COLO829 (cell line): ENCODE measurements at regions not wholly inside any gene's neighbourhood (a gene's known extent, or its start where the extent isn't known, plus 50 kb on each side); places are given as distances from the start of the nearest gene placed in this dataset.
A peak's percentile ranks its signal among the peaks of the same experiment; 100 is the strongest.

Experiments used
- DNase-seq: peaks from one replicate; pipeline ENCODE4 v3.0.0; 2012; ENCODE audit warnings: low spot score

DNA sequence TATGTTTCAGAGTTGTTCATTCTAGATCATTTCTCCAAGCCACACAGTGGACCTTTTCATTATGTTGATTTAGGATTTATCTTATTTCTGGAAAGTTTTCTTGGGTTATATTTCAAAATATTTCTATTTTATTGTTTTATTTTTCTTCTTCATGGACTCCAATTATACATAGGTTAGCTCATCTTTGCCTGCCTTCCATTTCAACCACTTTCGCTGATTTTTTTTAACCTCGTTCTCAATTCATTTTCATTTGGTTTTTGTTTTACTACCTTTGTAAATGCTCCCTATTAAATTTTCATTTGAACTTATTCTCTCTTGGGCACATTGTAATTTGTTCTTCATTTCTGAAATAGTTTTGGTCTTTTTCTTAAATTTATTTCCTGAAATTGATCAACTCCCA is 169.0 kb upstream of the PITX1 start:
- no peak for DNase-seq

DNA sequence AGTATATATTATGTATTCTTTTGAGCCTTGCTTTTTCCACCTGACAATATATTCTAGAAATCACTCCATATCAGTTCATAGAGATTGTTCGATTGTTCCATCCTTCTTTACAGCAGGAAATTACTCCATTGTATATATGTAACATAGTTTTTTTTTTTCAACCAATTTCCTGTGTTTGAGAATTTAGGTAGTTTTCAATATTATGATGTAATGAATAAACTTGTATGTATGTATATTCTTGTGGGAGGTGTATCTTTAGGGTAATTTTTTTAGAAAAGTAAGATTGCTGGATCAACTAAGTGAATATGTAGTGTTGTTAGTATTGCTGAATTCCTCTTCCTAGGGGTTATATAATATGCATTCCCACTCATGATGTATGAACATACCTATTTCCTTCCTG is 165.9 kb upstream of the PITX1 start:
- no peak for DNase-seq

DNA sequence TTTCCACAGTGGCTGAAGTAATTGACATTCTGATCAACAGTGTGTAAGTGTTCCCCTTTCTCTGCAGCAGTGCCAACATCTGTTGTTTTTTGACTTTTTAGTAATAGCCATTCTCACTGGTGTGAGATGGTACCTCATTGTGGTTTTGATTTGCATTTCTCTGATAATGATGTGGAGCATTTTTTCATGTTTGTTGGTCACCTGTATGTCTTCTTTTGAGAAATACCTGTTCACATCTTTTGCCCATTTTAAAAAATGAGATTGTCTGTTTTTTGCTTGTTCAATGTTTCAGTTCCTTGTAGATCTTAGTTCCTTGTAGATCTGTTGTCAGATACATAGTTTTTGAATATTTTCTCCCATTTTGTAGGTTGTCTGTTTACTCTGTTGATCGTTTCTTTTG is 162.5 kb upstream of the PITX1 start:
- DNase-seq = no peak

DNA sequence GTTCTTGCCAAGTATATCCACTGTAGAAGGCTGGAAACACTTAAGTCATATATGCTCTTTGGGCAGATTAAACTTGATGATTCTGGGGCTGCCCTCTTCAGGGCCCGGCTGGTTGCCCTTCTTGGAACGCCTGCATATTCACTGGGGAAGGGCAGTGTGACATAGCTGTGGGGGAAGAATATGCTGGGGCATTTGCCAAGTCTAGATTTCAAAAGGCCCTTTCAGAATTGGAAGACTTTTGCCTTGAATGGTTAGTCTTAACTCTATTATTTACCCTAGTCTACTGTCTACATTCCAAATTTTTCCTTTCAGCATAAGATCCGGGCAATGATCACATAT is 161.2 kb upstream of the PITX1 start:
- DNase-seq = peak; percentile 22

DNA sequence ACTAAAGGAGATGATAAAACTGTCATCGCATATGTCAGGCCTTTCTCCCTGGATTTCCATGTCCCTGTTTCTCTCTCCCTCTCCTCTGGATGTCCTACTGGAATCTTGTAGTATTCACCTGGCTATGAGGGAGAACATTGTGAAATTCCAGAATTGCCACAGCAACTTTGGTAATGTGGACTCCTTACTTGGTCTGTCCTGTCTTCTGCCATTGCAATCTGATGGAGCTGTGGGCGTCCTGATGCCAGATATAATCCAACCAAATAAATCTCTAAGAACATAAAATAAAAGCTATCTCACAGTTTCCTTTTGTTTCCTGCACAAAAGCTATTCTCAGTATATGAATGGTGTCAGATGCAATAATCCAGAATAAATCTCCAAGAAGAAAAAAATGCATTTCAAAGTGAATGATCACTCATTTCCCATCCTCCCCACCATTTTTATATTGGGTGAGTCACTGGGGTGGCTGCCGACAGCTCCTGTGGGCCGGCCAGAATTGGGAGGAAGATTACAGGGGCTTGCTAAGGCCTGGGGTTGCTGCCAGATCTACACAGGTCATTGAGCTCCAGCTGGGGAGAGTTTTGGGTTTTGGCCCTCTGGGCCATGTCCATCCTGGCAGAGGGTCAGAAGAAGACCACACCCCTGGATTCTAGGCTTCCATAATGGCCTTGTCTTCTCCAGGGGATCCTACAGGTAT is 160.7 kb upstream of the PITX1 start:
- DNase-seq = no peak

DNA sequence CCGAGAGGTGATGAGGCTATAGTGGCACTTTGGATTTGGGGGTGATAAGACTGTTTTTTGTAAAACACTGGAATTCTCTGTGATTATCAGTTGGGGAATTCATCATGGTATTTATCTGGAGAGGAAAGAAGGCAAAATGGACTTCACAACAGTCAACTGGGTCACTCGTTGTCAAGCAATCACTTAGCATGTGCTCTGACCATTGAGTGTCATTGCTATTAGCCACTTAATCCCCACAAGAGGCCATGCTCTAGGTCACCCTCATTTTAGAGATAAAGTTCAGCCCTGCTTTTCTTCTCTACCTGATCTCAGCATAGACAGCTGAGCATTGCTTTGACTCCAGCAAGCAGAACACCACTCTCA is 160.1 kb upstream of the PITX1 start:
- no peak for DNase-seq

DNA sequence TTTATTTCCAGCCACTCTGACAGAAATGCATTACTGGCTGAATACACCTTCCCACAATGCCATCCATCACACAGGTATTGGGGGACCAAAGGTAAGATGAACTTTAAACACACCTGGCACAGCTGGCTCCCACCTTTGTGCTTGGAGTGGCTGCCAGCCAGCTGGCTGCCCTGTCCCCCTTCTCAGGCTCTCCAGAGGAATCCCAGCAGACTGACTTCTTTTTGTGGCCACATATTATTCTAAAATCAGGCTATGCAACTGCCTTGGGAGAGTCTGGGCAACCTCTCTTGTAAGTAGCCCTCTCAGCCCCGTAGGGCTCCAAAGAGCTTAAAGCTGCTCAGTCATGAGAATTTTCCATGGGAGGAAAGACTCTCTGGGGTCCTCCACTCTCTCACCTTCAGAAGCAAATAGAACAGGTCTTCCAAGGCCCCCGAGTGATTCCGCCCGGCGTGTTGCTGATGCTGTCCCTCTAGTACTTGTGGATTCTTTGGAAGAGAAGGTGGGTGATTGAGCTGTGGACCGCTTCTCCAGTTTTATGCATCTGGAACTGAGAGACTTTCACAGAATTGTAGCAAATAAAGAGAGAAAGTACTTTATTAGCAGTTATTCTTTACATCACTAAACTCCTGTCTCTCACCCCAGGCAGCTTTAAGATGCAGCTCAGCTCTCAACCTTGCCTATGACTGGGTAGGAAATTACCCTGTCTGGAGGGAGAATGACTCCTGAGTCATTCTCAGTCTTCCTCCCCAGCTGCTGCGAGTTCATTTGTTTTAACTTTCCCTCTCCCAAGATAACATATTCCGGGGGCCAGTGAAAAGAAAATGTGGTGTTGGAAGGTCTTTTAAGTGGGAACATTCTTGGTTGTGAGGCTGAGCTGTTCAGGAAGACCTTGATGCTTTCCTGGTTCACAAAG is 159.4 kb upstream of the PITX1 start:
- DNase-seq = no peak

DNA sequence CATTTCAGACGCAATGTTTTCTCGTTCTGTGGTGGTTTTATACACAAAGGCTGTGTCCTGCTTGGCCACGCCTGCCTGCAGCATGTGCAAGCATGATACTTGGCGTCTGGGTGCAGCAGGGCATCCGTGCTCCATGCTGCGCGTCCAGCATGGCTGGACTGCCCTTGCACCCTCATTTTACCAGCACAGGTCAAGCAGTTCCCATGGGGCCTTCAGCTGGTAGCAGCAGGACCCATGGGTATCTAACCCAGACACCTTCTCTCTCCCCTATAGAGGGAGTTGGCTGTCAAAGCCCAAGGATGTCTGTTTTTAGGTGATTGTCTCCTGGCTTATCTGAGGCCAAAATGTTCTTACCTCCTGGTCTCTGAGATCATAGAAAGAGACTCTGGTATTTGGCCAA is 158.3 kb upstream of the PITX1 start:
- DNase-seq = no peak

DNA sequence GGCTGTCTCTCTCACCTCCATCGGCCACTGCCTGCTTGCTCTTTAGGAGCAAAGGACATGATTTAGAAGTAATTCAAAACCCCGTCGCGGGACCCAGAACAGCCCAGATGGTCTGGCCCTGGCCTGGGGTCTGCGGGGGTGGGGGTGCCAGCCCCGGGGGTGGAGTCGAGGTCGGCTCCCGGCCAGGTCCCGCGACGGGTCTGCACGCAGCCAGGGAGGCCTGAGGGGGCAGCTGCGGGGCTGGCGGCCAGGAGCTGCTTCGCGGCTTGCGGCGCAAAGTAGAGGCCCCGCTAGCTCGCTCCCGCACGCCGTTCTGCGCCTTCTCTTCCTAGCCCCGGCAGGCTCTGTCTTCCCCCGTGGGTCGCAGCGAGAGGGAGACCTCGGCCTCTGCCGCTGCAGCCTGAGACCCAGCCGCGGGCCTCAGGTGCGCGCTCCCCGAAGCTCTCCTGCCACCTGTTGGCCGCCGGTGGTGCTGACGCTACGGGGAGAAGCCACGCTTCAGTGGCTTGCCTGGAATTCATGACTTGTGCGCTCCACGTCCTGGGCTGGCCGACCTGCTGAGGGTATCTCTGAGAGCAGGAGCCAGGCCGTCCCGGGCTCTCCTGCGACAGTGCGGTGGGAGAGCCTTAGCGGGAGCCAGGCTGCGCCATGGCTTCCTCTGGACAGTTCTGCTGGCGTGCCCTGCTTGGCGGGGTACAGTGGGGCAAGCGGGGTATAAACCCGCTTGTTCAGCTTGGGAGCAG is 157.2 kb upstream of the PITX1 start:
- peak; percentile 17 for DNase-seq

DNA sequence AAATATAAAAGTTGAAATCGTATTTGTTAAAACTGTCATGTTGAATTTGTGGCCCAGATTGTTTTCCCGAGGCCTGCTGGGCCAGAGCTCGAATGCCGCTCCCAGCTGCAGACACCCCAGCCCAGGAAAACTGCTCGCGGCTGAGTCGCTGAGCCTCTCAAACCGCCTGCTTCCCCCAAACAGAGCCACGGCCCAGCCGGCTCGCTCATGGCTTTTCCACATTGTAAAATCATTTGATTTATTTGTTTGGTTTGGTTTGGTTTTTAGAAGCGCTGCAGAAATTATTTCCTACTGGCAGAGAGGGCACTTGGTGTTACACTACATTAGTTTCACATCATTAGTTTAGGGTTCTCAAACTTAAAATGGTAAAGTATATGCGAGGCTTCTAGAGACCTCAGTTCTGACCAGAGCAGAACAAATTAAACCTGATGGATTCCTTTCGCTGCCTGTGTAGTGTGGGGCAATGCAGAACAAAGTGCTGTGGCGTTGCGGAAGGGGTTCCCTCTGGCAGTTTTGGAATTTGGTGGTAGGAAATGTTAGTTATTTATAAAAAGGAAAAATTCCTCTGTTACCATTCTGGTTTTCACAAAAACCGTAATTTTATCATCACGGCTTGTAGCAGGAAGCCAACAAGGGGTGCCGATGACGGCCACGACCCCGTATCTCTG is 156.5 kb upstream of the PITX1 start:
- no peak for DNase-seq

DNA sequence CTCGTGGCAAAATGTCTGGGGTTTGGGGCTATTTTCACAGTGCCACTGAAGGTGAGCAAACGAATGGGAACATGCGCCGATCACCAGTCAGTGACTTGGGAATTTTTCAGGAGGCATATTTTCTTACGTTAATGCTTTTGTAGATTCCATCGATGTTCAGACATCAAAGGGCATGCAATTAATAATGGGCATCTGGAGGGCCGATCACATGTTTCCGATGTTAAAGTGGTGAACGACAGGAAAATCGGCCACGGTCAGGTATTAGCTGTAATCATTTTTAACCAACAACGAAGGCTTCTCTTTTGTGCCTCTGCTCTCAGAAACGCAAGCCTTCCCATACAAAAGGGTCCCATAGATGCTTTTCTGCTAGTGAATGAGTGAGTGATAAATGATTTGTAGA is 155.0 kb upstream of the PITX1 start:
- DNase-seq = no peak

DNA sequence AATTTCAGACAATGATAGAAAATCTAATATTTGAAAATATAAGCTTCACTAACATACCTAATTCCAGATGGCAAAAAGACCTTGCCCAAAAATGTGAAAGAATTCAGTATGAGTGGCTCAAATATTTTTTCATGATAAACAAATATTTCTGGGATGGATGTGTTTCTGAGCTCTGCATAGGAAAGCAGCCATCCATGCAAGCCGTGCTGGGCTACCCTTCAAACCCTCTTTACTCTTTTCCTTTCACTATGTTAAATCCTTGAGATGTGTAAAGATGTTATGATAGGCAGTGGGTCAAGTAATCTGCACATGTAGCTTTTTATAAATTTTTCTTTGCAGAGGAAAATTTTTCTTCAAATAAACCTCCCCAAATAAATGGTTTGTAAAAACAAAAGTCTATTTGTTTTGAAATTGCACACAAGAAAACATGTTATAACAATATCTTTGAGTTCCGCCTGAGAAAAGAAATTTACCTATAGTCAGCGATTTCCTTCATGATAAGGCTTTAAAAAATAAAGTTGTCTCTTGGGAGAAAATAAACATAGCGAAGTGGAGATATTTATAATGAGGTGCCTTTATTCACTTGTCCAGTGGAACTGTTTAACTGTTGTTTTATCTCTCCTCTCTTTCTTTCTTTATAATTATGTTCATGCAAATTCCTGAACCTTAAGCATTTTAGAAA is 154.3 kb upstream of the PITX1 start:
- no peak for DNase-seq

DNA sequence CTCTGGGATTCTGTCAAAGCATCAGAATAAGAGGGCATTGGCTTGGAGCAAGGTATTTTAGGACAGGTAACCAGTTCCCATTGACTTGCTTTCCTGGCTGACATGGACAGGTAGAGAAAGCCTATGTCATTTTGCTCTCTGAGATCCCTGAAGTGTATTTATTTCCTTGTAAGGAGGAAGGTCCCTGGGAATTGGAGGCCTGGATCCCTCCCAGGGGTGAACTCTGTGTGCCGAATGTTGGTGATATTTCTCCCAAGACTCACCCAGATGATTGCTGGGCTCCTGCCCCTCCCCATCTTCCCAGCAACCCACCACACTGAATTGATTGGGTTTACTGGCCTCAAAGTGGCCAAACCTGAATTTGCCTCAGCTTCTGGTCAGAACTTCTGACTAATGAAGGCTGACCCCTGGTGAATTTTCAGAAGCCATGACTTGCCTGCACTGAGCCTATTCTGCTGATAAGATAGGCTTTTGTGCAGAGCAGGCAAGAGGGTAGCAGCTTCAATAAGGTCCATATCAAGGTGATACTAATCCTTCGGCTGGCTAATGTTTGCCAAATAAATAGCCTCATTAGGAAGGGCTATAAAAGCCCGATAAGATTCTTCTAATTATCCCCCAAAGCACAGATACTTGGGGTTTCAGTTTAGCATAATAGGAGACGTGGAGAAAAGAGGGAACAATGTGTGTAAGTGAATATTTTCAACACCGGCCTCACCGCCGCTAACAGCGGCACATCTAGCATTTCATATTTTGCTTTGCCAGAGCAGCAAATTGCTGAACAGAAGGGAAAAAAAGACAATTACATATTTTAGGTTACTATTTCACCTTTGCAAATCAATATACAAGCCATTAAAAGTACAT is 152.9 kb upstream of the PITX1 start:
- DNase-seq = no peak

DNA sequence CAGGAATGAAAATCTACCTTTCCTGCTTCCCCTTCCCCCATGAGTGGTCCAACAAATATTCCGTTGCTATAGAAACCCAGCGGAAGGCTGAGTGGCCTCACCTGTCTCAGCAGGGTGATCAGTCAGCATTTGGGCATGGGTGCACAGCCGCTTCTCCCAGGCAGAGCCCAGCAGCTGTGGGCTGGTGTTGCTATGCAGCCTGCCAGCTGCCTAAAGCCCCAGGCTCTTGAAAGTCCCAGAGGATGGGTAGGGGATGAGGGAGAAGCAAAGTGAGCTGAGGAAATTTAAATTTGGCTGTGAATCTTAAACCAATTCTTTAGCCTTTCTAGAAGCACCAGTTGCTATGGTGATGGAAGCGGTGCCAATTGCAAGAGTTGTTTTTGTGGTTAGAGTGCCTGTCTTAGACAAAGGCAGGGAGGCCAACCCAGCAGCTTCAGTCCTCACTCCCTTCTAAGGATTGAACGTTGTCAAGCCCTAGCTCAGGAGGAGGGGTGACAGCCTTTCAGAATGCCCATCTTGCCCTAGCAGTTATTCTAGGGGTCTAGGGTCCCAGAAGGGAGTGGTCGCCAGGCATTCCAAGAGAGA is 151.5 kb upstream of the PITX1 start:
- no peak for DNase-seq

DNA sequence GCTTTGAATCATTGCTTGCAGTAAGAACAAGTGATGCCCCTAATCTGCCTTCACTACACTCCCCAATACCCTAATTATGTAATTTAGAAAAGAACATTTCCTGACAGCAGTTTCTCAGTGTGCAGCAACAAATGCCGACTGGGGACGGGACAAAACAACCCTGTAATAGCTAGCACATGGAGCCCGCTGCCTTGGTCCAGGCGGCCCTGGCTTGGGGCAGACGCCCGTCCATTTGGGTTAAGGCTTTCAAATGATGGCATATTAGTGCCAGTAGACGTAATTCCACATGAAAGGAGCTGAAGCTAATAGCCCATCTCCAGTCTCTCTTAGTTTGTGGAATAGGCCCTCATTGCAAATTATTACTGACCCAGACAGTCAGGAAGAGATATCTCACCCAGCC is 150.6 kb upstream of the PITX1 start:
- DNase-seq = no peak

DNA sequence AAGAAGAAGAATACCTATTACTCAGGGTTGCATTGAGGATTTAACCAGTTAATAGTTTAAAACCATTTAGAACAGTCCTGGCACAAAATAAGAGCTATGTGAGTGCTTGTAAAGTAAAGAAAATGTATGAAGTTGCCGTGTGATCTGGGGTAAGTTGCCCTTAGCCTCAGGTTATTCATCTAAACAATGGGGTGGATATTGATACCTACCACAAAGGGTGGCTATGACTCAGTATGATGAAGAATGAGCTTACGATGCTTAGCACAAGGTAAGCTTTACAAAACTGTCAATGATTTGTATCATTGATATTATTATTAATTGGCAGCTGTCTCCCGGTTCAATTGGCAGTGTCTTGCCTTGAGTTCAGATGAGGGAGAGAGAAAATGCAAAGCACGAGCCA is 149.4 kb upstream of the PITX1 start:
- DNase-seq = no peak

DNA sequence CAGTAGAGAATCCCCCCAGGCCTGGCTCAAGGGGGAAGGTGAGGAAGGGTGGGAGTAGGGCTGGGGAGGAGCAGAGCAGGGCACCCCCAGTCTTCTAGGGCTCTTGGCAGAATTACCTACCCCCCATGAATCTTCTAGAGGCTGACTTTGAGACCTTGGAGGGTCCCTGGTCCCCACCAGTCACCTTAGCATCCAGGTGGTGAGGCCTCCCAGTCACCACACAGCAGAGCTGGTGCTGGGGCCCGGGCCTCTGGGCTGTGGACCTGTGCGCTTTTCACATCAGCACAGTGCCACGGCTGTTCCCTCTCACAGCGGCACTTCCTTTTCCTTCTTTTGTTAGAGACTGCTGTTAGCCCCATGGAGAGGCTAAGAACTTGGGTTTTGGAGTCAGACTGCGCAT is 148.6 kb upstream of the PITX1 start:
- no peak for DNase-seq

DNA sequence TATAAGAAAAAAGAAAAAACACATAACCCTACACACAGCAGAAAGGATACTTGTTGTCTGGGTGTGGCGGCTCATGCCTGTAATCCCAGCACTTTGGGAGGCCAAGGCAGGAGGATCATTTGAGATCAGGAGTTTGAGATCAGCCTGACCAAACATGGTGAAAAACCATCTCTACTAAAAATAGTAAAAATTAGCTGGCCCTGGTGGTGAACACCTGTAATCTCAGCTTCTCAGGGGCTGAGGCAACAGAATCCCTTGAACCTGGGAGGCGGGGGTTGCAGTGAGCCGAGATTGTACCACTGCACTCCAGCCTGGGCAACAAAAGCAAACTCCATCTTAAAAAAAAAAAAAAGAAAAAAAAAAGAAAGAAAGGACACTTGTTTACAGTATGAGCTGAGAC is 147.6 kb upstream of the PITX1 start:
- DNase-seq = no peak

DNA sequence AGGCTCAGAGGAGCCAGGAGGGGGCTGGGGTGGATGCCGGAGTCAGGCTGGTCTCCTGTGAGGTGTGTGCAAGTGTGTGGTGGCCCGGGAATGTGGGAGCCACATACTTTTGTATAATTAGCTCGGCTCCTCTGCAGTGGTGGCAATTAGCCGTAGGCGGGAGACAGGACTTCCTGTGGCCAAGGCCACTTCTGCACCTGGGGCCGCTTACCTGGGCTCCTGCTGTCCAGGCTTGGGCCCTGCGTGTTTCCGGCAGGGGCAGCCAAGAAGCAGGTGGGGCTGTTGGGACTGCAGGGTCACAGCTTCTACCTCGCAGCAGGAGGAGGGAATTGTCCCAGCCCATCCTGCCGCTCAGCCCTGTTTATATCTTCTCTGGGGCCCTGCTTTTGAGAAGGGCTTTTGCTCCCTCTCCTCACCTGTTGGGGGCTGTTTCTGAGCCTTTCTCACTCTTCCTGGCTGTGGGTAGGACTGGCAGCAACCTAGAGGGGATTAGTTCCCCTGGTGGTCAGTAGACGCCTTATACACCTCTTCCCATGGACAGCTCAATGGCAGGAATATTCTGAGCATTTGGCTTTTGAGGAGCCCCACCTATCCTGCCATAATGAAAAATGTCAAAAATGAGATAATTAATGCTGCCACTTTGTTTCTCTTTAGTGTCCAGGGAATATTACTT is 145.4 kb upstream of the PITX1 start:
- no peak for DNase-seq
